ENCODE measurements at regions not wholly inside any gene's neighbourhood (a gene's known extent, or its start where the extent isn't known, plus 50 kb on each side); places are given as distances from the start of the nearest gene placed in this dataset.

- no peak for TF ChIP-seq REST (IDR thresholded peaks at IDR 0.05; ENCODE audit: insufficient read depth in 1 of 2, low read depth in 2 of 2, low read length in 2 of 2)
- TF ChIP-seq SIN3A (IDR thresholded peaks at IDR 0.05; ENCODE audit: borderline replicate concordance, insufficient read depth, low read length): no peak
- TF ChIP-seq POLR2AphosphoS5 (IDR thresholded peaks at IDR 0.05; ENCODE audit: low read depth, low read length): no peak
- TF ChIP-seq TAF1 (IDR thresholded peaks at IDR 0.05; ENCODE audit: borderline replicate concordance, insufficient read depth, low read length): no peak
These were observed 79.3 kb upstream of the LSAMP start for GRCh38 chr3:116524453-116525210.
